ENCODE measurements at regions not wholly inside any gene's neighbourhood (a gene's known extent, or its start where the extent isn't known, plus 50 kb on each side); places are given as distances from the start of the nearest gene placed in this dataset.

GRCh38 chr6:49151033-49151432 is 312.0 kb downstream of the MMUT start:
- BruUV-seq (replicated peaks): no TSS peak
- H2AFZ ChIP-seq (ENCODE audit: low read depth, low read length, poor library complexity, severe bottlenecking): no peak overlapping the region
- H3K9ac ChIP-seq (ENCODE audit: low read length): no peak overlapping the region
- H3K27me3 ChIP-seq (ENCODE audit: insufficient read depth, low read length): no peaks in the 10 kb centered on the region
- no peak overlapping the region for H3K27ac ChIP-seq (ENCODE audit: low read depth, low read length)
- no peaks in the 10 kb centered on the region for H3K9me3 ChIP-seq (ENCODE audit: control insufficient read depth in 1 of 2, insufficient read depth in 1 of 2, low read depth in 1 of 2, low read length in 2 of 2)
- POLR2A ChIA-PET: no interaction called here
- no peaks in the 10 kb centered on the region for H4K20me1 ChIP-seq (ENCODE audit: insufficient read depth)
- TF ChIP-seq EZH2phosphoT487 (IDR thresholded peaks at IDR 0.05; ENCODE audit: borderline replicate concordance): no peak
- TF ChIP-seq, protein P1, sequence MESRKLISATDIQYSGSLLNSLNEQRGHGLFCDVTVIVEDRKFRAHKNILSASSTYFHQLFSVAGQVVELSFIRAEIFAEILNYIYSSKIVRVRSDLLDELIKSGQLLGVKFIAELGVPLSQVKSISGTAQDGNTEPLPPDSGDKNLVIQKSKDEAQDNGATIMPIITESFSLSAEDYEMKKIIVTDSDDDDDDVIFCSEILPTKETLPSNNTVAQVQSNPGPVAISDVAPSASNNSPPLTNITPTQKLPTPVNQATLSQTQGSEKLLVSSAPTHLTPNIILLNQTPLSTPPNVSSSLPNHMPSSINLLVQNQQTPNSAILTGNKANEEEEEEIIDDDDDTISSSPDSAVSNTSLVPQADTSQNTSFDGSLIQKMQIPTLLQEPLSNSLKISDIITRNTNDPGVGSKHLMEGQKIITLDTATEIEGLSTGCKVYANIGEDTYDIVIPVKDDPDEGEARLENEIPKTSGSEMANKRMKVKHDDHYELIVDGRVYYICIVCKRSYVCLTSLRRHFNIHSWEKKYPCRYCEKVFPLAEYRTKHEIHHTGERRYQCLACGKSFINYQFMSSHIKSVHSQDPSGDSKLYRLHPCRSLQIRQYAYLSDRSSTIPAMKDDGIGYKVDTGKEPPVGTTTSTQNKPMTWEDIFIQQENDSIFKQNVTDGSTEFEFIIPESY (IDR thresholded peaks at IDR 0.05; ENCODE audit: extremely low read depth, insufficient replicate concordance, low read length): no peak
- TF ChIP-seq RAD21 (IDR thresholded peaks at IDR 0.05; ENCODE audit: low read depth): no peak
- no peak for TF ChIP-seq FOSL1 (IDR thresholded peaks at IDR 0.05; ENCODE audit: low read depth)
- TF ChIP-seq SP1 (IDR thresholded peaks at IDR 0.05; ENCODE audit: low read depth): no peak
- no peak for TF ChIP-seq REST (IDR thresholded peaks at IDR 0.05; ENCODE audit: low read depth)
- TF ChIP-seq, protein P2, sequence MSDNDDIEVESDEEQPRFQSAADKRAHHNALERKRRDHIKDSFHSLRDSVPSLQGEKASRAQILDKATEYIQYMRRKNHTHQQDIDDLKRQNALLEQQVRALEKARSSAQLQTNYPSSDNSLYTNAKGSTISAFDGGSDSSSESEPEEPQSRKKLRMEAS (IDR thresholded peaks at IDR 0.05): no peak
- H3K4me2 ChIP-seq (ENCODE audit: low read length): no peak overlapping the region
- CTCF ChIA-PET: no interaction called here
- H3K79me2 ChIP-seq (ENCODE audit: insufficient read depth, low read length): no peaks in the 10 kb centered on the region
- no peak overlapping the region for H3K4me3 ChIP-seq (replicated peaks in 1 of 2; ENCODE audit: low read depth in 1 of 2, low read length in 2 of 2)
- intact Hi-C loops (cut with micrococcal nuclease): no loop called here
- H3K9me2 ChIP-seq (ENCODE audit: insufficient read depth): no peaks in the 10 kb centered on the region; the same call in 1 of the 2 replicates
- ATAC-seq (no peak), DNase-seq (ENCODE audit: low read depth, low spot score) (no peak)
- RAD21 ChIA-PET (ENCODE audit: low non-redundant PET in 1 of 2, low total read pairs in 2 of 2, uncharacterized antibody in 2 of 2, unreplicated experiment in 2 of 2): no interaction called here
- H3K36me3 ChIP-seq (ENCODE audit: control insufficient read depth in 1 of 2, insufficient read depth in 2 of 2, low read length in 2 of 2): no peaks in the 10 kb centered on the region
- no peaks in the 10 kb centered on the region for H3K4me1 ChIP-seq (ENCODE audit: control insufficient read depth in 1 of 2, insufficient read depth in 2 of 2, low read length in 2 of 2)
